WTC11 (cell line): ENCODE measurements at regions not wholly inside any gene's neighbourhood (a gene's known extent, or its start where the extent isn't known, plus 50 kb on each side); places are given as distances from the start of the nearest gene placed in this dataset.
"Not testable (repeated sequence)": the region's sequence is repeated elsewhere in the genome, so short reads cannot be mapped to it uniquely, and the experiment has no call there.

Source experiments
- ATAC-seq: fragments of 200-7000 bp; cut with Tn5 transposase; 2 replicates; pipeline ENCODE4 v1.10.0; 2021; ENCODE audit warnings: mild to moderate bottlenecking, moderate library complexity
- CTCF ChIA-PET: fragments of 300-600 bp; sonication (Branson Sonifier 250); formaldehyde crosslinking; loops from one replicate; lab custom pipeline; 2021; ENCODE audit warnings: antibody characterized with exemption; lab: Charles Lee
- POLR2A ChIA-PET: fragments of 350-600 bp; sonication (Branson Sonifier 250); formaldehyde crosslinking; loops from one replicate; lab custom pipeline; 2021; ENCODE audit warnings: antibody characterized with exemption; lab: Charles Lee
- DNase-seq: peaks from one replicate; pipeline ENCODE4 v3.0.0; 2021; ENCODE audit warnings: low spot score
- H3K27ac Mint-ChIP-seq: 2 replicates; pipeline ENCODE4 v1.8.0; 2021; ENCODE audit warnings: mixed read lengths
- H3K27me3 Mint-ChIP-seq: 2 replicates; pipeline ENCODE4 v1.8.0; 2021; ENCODE audit warnings: low read depth, mild to moderate bottlenecking, moderate library complexity, mixed read lengths
- H3K36me3 Mint-ChIP-seq: 2 replicates; pipeline ENCODE4 v1.8.0; 2021; ENCODE audit warnings: mixed read lengths
- H3K4me1 Mint-ChIP-seq: 2 replicates; pipeline ENCODE4 v1.8.0; 2022; ENCODE audit warnings: mixed read lengths
- H3K4me3 Mint-ChIP-seq: 2 replicates; pipeline ENCODE4 v1.8.0; 2021; ENCODE audit warnings: mild to moderate bottlenecking, moderate library complexity, mixed read lengths
- H3K9me3 Mint-ChIP-seq: 2 replicates; pipeline ENCODE4 v1.8.0; 2021; ENCODE audit warnings: mixed read lengths
- AFF4 ChIP-seq: sonication (generic); formaldehyde crosslinking; IDR thresholded peaks from 2 replicates; pipeline ENCODE4 v1.8.1; 2023; ENCODE audit warnings: mild to moderate bottlenecking, missing genetic modification reagents, borderline replicate concordance
- ATF6 ChIP-seq: sonication (generic); formaldehyde crosslinking; IDR thresholded peaks from 2 replicates; pipeline ENCODE4 v1.8.1; 2023; ENCODE audit warnings: mild to moderate bottlenecking, missing genetic modification reagents
- E2F5 ChIP-seq: sonication (generic); formaldehyde crosslinking; IDR thresholded peaks from 2 replicates; pipeline ENCODE4 v1.8.1; 2022; ENCODE audit warnings: mild to moderate bottlenecking, moderate library complexity, missing genetic modification reagents
- ERG ChIP-seq: fragments of 250-450 bp; sonication (Bioruptor Pico); IDR thresholded peaks from 2 replicates; pipeline ENCODE4 v1.8.0; 2021; ENCODE audit warnings: mild to moderate bottlenecking
- GABPB1 ChIP-seq: sonication (generic); formaldehyde crosslinking; IDR thresholded peaks from 2 replicates; pipeline ENCODE4 v1.8.1; 2023; ENCODE audit warnings: mild to moderate bottlenecking, missing genetic modification reagents
- GTF2I ChIP-seq: fragments of 250-450 bp; sonication (Bioruptor Pico); conservative IDR thresholded peaks from 2 replicates; pipeline ENCODE4 v1.4.0; 2021; ENCODE audit warnings: mild to moderate bottlenecking
- JUN ChIP-seq: sonication (generic); formaldehyde crosslinking; IDR thresholded peaks from 2 replicates; pipeline ENCODE4 v1.8.0; 2023; ENCODE audit warnings: mild to moderate bottlenecking, missing genetic modification reagents
- OVOL2 ChIP-seq: fragments of 250-450 bp; sonication (Bioruptor Pico); IDR thresholded peaks from 2 replicates; pipeline ENCODE4 v1.9.0; 2021; ENCODE audit warnings: mild to moderate bottlenecking, borderline replicate concordance
- PRRX2 ChIP-seq: fragments of 250-450 bp; sonication (Bioruptor Pico); IDR thresholded peaks from 2 replicates; pipeline ENCODE4 v1.8.0; 2021; ENCODE audit warnings: mild to moderate bottlenecking
- RELA ChIP-seq: sonication (generic); formaldehyde crosslinking; IDR thresholded peaks from 2 replicates; pipeline ENCODE4 v1.8.1; 2022; ENCODE audit warnings: missing genetic modification reagents, mild to moderate bottlenecking, borderline replicate concordance
- SP1 ChIP-seq: sonication (generic); formaldehyde crosslinking; conservative IDR thresholded peaks from 2 replicates; pipeline ENCODE4 v1.8.1; 2022; ENCODE audit warnings: missing genetic modification reagents
- TEAD4 ChIP-seq: sonication (generic); formaldehyde crosslinking; IDR thresholded peaks from 2 replicates; pipeline ENCODE4 v1.8.0; 2022; ENCODE audit warnings: mild to moderate bottlenecking, missing genetic modification reagents
- ZNF219 ChIP-seq: sonication (generic); formaldehyde crosslinking; IDR thresholded peaks from 2 replicates; pipeline ENCODE4 v1.8.0; 2023; ENCODE audit warnings: missing genetic modification reagents, mild to moderate bottlenecking, borderline replicate concordance

- DNase-seq (no peak), ATAC-seq (no peak)
- no peak overlapping the region for H3K27ac Mint-ChIP-seq
- no peaks in the 10 kb centered on the region for H3K9me3 Mint-ChIP-seq
- no peaks in the 10 kb centered on the region for H3K36me3 Mint-ChIP-seq
- CTCF ChIA-PET: no interaction called here
- H3K27me3 Mint-ChIP-seq: no peaks in the 10 kb centered on the region
- H3K4me3 Mint-ChIP-seq: no peak overlapping the region
- H3K4me1 Mint-ChIP-seq: no peaks in the 10 kb centered on the region
- POLR2A ChIA-PET: no interaction called here
- TF ChIP-seq GTF2I (CRISPR knock-in tag) (no peak), PRRX2 (CRISPR knock-in tag) (no peak), ATF6 (CRISPR knock-in tag) (no peak), AFF4 (CRISPR knock-in tag) (no peak), OVOL2 (CRISPR knock-in tag) (no peak), RELA (CRISPR knock-in tag) (no peak), ZNF219 (CRISPR knock-in tag) (no peak), GABPB1 (CRISPR knock-in tag) (no peak), TEAD4 (CRISPR knock-in tag) (no peak)
These were observed 633.8 kb upstream of the ZNF804A start for GRCh38 chr2:183964565-183964964.

- ATAC-seq (no peak), DNase-seq (no peak)
- TF ChIP-seq JUN (CRISPR knock-in tag): no peak
- no peak for TF ChIP-seq E2F5
- TF ChIP-seq ZNF219 (CRISPR knock-in tag): no peak
- no peak for TF ChIP-seq SP1
- no peak for TF ChIP-seq ERG (CRISPR knock-in tag)
- no peak for TF ChIP-seq OVOL2 (CRISPR knock-in tag)
- CTCF ChIA-PET: no interaction called here
- Mint-ChIP-seq H3K36me3 (no peaks in the 10 kb centered on the region), H3K4me1 (no peaks in the 10 kb centered on the region), H3K4me3 (no peak overlapping the region), H3K9me3 (peaks cover 10% of the 10 kb centered on the region), H3K27me3 (no peaks in the 10 kb centered on the region), H3K27ac (no peak overlapping the region)
- POLR2A ChIA-PET: no interaction called here
These were observed 630.6 kb upstream of the ZNF804A start for GRCh38 chr2:183967756-183968155.

GRCh38 chr2:183975676-183976075 is 622.7 kb upstream of the ZNF804A start:
- ATAC-seq, CTCF ChIA-PET, H3K27me3 Mint-ChIP-seq, DNase-seq, H3K36me3 Mint-ChIP-seq, H3K4me3 Mint-ChIP-seq, POLR2A ChIA-PET, H3K27ac Mint-ChIP-seq, H3K4me1 Mint-ChIP-seq: not testable (repeated sequence)
- peaks cover 36% of the 10 kb centered on the region for H3K9me3 Mint-ChIP-seq
